ENCODE measurements at regions not wholly inside any gene's neighbourhood (a gene's known extent, or its start where the extent isn't known, plus 50 kb on each side); places are given as distances from the start of the nearest gene placed in this dataset.

- H3K9me3 Mint-ChIP-seq = no peaks in the 10 kb centered on the region
- no peaks in the 10 kb centered on the region for H3K36me3 Mint-ChIP-seq (ENCODE audit: low read depth)
- H3K27ac Mint-ChIP-seq = no peak overlapping the region
- no peaks in the 10 kb centered on the region for H3K4me1 Mint-ChIP-seq
- ChIA-PET CTCF (interaction anchor here (0.8 to 1.2 kb wide), 2 partner anchors 12 to 118 kb away, joined by 3 read pairs; no protein-coding TSS in a partner anchor), POLR2A (no interaction called here)
- DNase-seq = no peak
- peaks cover 9% of the 10 kb centered on the region for H3K27me3 Mint-ChIP-seq
- H3K4me3 Mint-ChIP-seq = no peak overlapping the region
Measured at GRCh38 chr5:68134669-68135313, 80.8 kb upstream of the PIK3R1 start.

- H3K27ac Mint-ChIP-seq = no peak overlapping the region
- ChIA-PET CTCF (interaction anchor here (0.8 to 1.2 kb wide), 2 partner anchors 11 to 118 kb away, joined by 3 read pairs; no protein-coding TSS in a partner anchor), POLR2A (no interaction called here)
- peaks cover 9% of the 10 kb centered on the region for H3K27me3 Mint-ChIP-seq
- no peaks in the 10 kb centered on the region for H3K4me1 Mint-ChIP-seq
- H3K9me3 Mint-ChIP-seq = no peaks in the 10 kb centered on the region
- no peaks in the 10 kb centered on the region for H3K36me3 Mint-ChIP-seq (ENCODE audit: low read depth)
- no peak overlapping the region for H3K4me3 Mint-ChIP-seq
- no peak for DNase-seq
Measured at GRCh38 chr5:68134033-68134668, 81.4 kb upstream of the PIK3R1 start.

- no peak overlapping the region for H3K27ac Mint-ChIP-seq
- no peaks in the 10 kb centered on the region for H3K9me3 Mint-ChIP-seq
- no peak overlapping the region for H3K4me3 Mint-ChIP-seq
- H3K27me3 Mint-ChIP-seq = peaks cover 5% of the 10 kb centered on the region
- CTCF ChIA-PET = no interaction called here
- POLR2A ChIA-PET = no interaction called here
- no peak for DNase-seq
- no peaks in the 10 kb centered on the region for H3K36me3 Mint-ChIP-seq (ENCODE audit: low read depth)
- no peaks in the 10 kb centered on the region for H3K4me1 Mint-ChIP-seq
Measured at GRCh38 chr5:68130253-68130652, 85.3 kb upstream of the PIK3R1 start.

GRCh38 chr5:68129364-68129763 is 86.2 kb upstream of the PIK3R1 start:
- no peaks in the 10 kb centered on the region for H3K4me1 Mint-ChIP-seq
- no peaks in the 10 kb centered on the region for H3K36me3 Mint-ChIP-seq (ENCODE audit: low read depth)
- H3K9me3 Mint-ChIP-seq = no peaks in the 10 kb centered on the region
- H3K4me3 Mint-ChIP-seq = no peak overlapping the region
- ChIA-PET CTCF (no interaction called here), POLR2A (no interaction called here)
- no peak for DNase-seq
- no peak overlapping the region for H3K27ac Mint-ChIP-seq
- peaks cover 5% of the 10 kb centered on the region for H3K27me3 Mint-ChIP-seq

- no peak for DNase-seq
- Mint-ChIP-seq H3K9me3 (no peaks in the 10 kb centered on the region), H3K36me3 (ENCODE audit: low read depth) (no peaks in the 10 kb centered on the region), H3K4me3 (no peak overlapping the region), H3K27me3 (peaks cover 5% of the 10 kb centered on the region), H3K27ac (no peak overlapping the region), H3K4me1 (peaks cover 6% of the 10 kb centered on the region)
- CTCF ChIA-PET = no interaction called here
- POLR2A ChIA-PET = no interaction called here
Measured at GRCh38 chr5:68126886-68127285, 88.7 kb upstream of the PIK3R1 start.

GRCh38 chr5:68122439-68123328 is 92.9 kb upstream of the PIK3R1 start:
- H3K9me3 Mint-ChIP-seq = no peaks in the 10 kb centered on the region
- ChIA-PET CTCF (interaction anchor here (0.9 kb wide), 1 partner anchor 12 kb away, joined by 3 read pairs; no protein-coding TSS in a partner anchor), POLR2A (no interaction called here)
- no peak for DNase-seq
- peaks cover 6% of the 10 kb centered on the region for H3K4me1 Mint-ChIP-seq
- no peak overlapping the region for H3K4me3 Mint-ChIP-seq
- no peaks in the 10 kb centered on the region for H3K36me3 Mint-ChIP-seq (ENCODE audit: low read depth)
- H3K27me3 Mint-ChIP-seq = no peaks in the 10 kb centered on the region
- H3K27ac Mint-ChIP-seq = no peak overlapping the region

- Mint-ChIP-seq H3K36me3 (ENCODE audit: low read depth) (no peaks in the 10 kb centered on the region), H3K9me3 (no peaks in the 10 kb centered on the region), H3K27ac (no peak overlapping the region), H3K4me3 (no peak overlapping the region), H3K4me1 (no peaks in the 10 kb centered on the region), H3K27me3 (peaks cover 5% of the 10 kb centered on the region)
- DNase-seq = no peak
- ChIA-PET CTCF (no interaction called here), POLR2A (no interaction called here)
Measured at GRCh38 chr5:68116868-68117411, 98.6 kb upstream of the PIK3R1 start.

GRCh38 chr5:68116408-68116807 is 99.1 kb upstream of the PIK3R1 start:
- H3K36me3 Mint-ChIP-seq (ENCODE audit: low read depth) = no peaks in the 10 kb centered on the region
- no peaks in the 10 kb centered on the region for H3K4me1 Mint-ChIP-seq
- ChIA-PET POLR2A (no interaction called here), CTCF (no interaction called here)
- no peak overlapping the region for H3K4me3 Mint-ChIP-seq
- DNase-seq = no peak
- H3K27me3 Mint-ChIP-seq = peaks cover 5% of the 10 kb centered on the region
- no peak overlapping the region for H3K27ac Mint-ChIP-seq
- H3K9me3 Mint-ChIP-seq = no peaks in the 10 kb centered on the region

- Mint-ChIP-seq H3K27ac (no peak overlapping the region), H3K4me1 (no peaks in the 10 kb centered on the region), H3K9me3 (no peaks in the 10 kb centered on the region), H3K4me3 (no peak overlapping the region), H3K36me3 (ENCODE audit: low read depth) (no peaks in the 10 kb centered on the region), H3K27me3 (peaks cover 5% of the 10 kb centered on the region)
- ChIA-PET POLR2A (no interaction called here), CTCF (no interaction called here)
- DNase-seq = no peak
Measured at GRCh38 chr5:68115584-68115983, 100.0 kb upstream of the PIK3R1 start.

- no peaks in the 10 kb centered on the region for H3K9me3 Mint-ChIP-seq
- CTCF ChIA-PET = no interaction called here
- DNase-seq = no peak
- no peak overlapping the region for H3K27ac Mint-ChIP-seq
- POLR2A ChIA-PET = no interaction called here
- no peak overlapping the region for H3K4me3 Mint-ChIP-seq
- H3K4me1 Mint-ChIP-seq = no peaks in the 10 kb centered on the region
- no peaks in the 10 kb centered on the region for H3K36me3 Mint-ChIP-seq (ENCODE audit: low read depth)
- H3K27me3 Mint-ChIP-seq = peaks cover 5% of the 10 kb centered on the region
Measured at GRCh38 chr5:68114378-68115040, 101.0 kb upstream of the PIK3R1 start.

- H3K4me1 Mint-ChIP-seq = no peaks in the 10 kb centered on the region
- H3K36me3 Mint-ChIP-seq (ENCODE audit: low read depth) = no peaks in the 10 kb centered on the region
- H3K9me3 Mint-ChIP-seq = no peaks in the 10 kb centered on the region
- DNase-seq = no peak
- H3K27me3 Mint-ChIP-seq = peaks cover 5% of the 10 kb centered on the region
- POLR2A ChIA-PET = no interaction called here
- no peak overlapping the region for H3K4me3 Mint-ChIP-seq
- no peak overlapping the region for H3K27ac Mint-ChIP-seq
- CTCF ChIA-PET = no interaction called here
Measured at GRCh38 chr5:68112658-68113057, 102.9 kb upstream of the PIK3R1 start.

- Mint-ChIP-seq H3K4me3 (no peak overlapping the region), H3K9me3 (no peaks in the 10 kb centered on the region), H3K27me3 (peaks cover under 1% of the 10 kb centered on the region), H3K27ac (no peak overlapping the region), H3K36me3 (ENCODE audit: low read depth) (no peaks in the 10 kb centered on the region), H3K4me1 (no peaks in the 10 kb centered on the region)
- CTCF ChIA-PET = no interaction called here
- POLR2A ChIA-PET = no interaction called here
- no peak for DNase-seq
Measured at GRCh38 chr5:68110894-68111293, 104.7 kb upstream of the PIK3R1 start.

- Mint-ChIP-seq H3K27ac (no peak overlapping the region), H3K36me3 (ENCODE audit: low read depth) (no peaks in the 10 kb centered on the region), H3K4me1 (no peaks in the 10 kb centered on the region), H3K4me3 (no peak overlapping the region), H3K27me3 (peaks cover 1% of the 10 kb centered on the region), H3K9me3 (no peaks in the 10 kb centered on the region)
- DNase-seq = no peak
- ChIA-PET POLR2A (no interaction called here), CTCF (no interaction called here)
Measured at GRCh38 chr5:68110264-68110663, 105.3 kb upstream of the PIK3R1 start.
